ENCODE measurements at regions not wholly inside any gene's neighbourhood (a gene's known extent, or its start where the extent isn't known, plus 50 kb on each side); places are given as distances from the start of the nearest gene placed in this dataset.
"Not testable (repeated sequence)": the region's sequence is repeated elsewhere in the genome, so short reads cannot be mapped to it uniquely, and the experiment has no call there.

DNA sequence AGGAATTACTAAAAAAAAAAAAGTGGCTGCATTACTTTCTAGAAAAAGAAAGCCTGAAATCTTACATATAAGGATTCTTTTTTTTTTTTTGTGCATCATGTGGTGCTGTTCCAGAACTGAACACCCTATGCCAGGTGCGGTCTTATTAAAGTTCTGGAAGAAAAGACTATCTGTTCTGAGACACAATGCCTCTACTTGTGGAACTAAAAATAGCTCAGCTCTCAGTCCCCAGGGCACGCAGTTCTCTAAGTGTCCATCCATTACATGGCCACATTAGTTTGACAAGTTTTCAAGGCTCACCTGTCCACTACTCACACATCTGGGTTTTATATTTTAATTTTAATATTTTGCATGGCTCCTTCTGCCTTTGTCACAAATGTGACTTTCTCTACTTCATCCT lies 126.6 kb upstream of the ADAMTS9 start:
- peak; percentile 51 for DNase-seq (ENCODE audit: low read depth)

DNA sequence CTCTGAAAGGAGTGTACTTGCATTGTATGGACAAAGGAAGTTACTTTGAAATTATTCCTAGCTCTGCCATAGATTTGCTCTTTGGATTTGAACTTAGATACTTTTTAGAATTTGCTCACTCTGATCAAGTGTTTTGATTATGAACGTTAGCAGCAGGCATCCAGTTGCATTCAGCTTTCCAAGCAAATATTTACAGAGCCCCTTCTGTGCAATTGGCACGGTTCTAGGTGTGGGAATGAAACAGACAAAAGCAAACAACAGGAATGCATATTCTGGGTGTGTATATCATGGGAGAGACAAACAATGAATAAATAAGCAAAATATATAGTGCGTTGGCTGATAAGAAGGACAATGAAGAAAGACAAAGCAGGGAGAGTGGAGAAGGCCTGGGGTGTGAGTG lies 125.5 kb upstream of the ADAMTS9 start:
- no peak for DNase-seq (ENCODE audit: low read depth)

DNA sequence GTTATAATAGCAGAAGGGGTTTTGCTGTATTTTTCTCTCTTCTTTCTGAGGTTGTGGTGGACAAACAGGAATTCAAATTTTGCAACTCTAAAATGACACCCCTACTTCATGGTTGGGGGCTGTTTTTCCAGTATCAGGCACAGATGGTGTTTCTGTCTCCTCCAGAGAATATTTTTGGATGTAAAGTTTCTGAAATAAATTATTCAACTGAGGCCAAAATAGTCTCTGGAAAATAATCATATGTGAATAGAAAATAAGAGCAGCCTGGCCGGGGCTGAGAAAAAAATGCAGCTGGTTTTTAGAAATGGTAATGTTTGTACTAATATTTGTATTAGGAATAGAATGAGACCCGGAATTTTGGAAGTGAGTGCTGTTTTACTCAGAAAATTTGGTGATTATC lies 121.3 kb upstream of the ADAMTS9 start:
- no peak for DNase-seq (ENCODE audit: low read depth)

DNA sequence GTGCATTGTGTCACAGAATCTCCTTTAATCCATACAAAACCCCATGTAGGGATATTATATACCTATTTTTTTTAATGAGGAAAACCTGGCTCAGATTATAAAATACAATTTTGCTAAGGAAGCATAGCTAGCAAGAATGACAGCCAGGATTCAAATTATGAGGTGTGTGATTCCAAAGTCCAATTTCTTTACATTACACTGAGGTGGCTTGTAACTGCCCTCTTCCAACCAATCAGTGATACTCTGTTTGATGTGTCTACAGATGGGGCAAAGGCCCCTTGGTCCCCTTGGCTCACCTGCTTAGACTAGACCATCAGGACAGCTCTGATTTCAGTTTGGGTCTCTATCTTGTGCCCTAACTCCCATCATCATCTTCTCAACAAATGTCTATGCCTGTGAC lies 120.3 kb upstream of the ADAMTS9 start:
- no peak for DNase-seq (ENCODE audit: low read depth)

DNA sequence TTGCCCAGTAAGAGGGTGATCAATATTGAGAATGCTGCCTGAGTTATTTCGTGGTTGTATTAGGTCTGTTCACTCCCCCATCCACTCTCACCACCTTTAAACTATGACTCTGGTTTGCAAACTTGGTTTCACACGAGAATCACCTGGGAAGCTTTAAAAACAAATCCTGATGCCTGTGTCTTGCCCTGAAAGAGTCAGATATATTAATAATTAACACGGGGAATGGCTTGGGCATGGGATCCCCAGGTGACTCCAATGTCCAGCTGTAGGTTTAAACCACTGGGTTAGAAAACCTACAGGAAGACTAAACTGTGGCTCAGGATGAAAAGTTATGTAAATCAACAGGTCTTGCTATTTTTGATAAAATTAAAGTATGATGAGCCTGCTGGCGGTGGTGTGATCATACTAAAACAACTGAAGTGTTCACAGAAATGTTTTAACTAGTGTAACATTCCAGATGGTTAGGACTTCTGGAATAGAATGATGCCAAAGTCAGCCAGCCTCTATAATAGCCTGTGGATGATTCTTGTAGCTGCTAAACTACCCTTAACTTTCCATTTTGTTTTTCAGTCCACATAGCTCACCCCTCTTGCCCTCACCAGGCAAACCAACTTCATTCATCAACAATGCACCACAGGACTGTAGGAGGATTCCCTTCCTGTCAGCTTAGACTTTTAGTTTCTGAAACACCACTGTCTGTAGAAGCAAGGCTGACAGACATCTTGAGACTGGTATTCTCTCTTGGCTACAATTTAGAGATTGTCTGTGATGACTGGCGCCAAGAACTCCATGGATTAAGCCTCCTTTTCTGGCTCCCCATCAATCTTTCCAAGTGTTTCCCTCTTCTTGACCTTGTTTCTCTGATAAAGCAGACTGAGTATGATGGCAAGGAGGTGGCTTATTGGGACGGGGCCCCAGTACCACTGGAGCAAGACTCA lies 119.1 kb upstream of the ADAMTS9 start:
- DNase-seq (ENCODE audit: low read depth): no peak

DNA sequence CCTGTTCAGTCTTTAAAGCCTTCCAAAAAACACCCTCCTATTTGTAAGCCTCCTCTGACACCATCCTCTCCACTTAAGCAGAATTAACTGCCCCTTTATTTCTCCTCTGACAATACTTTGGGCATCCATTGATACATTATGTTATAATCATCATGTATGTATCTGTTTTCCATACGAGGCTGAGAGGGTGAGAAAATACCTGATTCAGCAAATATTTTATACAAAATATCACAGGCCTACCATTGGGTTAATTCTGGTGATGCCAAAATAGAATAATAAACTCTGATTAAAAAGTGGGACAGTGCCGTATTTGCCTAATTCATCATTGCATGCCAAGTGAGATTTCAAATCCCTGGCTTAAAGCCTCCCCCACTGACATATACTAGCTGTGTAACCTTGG lies 118.2 kb upstream of the ADAMTS9 start:
- DNase-seq (ENCODE audit: low read depth): no peak

DNA sequence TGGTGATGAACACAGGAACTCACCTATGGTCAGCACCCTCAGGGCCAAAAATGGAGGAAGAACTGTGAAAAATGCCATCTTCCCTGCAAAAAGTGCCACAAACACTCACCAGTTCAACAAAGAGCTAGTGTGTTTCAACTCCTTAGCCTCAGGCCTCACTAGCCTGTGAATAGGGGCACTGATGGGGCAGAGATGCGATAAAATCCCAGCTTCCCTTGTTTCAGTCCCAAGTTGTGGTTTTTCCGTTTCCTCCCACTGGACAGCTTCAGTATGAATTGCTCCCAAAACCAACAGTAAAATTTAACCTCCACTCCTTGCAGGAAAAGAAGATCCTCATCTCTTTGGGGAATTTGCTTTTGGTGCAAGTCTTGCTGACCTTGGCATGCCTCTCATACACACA lies 117.4 kb upstream of the ADAMTS9 start:
- DNase-seq (ENCODE audit: low read depth): no peak

DNA sequence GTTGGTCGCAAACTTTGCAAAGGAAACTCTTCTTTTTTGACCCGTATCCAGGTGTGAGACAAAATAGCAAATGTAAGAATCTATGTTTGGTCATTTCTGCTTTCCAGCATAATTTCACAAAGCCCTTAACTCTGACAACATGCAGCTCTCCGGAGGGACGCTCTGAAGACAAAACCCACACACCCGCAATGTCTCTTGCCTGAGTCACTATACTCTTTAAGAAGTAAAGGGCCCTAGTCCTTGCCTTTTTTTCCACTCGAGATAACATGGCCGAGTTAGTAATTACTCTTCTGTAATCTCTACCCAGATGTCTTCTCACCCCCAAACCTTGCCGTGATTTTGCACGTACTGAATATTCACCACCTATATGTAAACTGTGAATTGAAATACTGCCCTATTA lies 115.7 kb upstream of the ADAMTS9 start:
- no peak for DNase-seq (ENCODE audit: low read depth)

DNA sequence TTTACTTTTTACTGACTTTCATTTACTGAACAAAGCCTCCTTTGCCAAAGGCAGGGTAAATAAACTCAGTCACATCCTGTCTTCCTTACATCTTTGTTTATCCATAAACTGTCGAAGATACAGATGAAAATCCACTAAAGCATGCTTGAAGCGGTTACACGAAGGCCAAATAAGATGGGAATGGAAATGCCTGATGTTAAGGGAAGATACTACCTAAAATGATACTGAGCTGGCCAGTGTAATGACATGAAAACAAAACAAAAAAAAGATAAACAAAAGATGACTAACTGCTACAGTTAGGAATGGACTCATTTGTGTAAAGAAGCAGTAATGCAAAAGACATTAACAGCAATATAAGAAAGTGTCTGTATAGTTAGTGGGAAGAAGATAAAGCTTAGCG lies 114.7 kb upstream of the ADAMTS9 start:
- no peak for DNase-seq (ENCODE audit: low read depth)

DNA sequence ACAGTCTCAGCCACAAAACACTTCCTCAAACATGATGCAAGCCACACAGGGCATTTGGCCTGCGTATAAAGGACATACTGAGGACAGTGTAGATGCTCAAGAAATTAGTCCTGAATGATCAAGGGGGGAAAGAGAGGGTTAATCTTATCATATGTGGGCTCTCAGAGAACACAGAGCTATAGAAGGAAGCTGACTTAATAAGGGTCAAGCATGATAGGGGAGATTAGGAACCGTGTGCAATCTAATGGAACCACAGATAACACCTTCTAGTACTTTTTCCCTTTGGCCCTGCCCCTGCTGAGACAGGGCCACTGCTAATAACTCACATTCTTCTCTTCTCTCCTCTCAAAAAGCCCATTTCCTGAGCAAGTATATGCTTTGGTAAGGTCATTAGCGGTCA lies 114.1 kb upstream of the ADAMTS9 start:
- DNase-seq (ENCODE audit: low read depth): no peak

DNA sequence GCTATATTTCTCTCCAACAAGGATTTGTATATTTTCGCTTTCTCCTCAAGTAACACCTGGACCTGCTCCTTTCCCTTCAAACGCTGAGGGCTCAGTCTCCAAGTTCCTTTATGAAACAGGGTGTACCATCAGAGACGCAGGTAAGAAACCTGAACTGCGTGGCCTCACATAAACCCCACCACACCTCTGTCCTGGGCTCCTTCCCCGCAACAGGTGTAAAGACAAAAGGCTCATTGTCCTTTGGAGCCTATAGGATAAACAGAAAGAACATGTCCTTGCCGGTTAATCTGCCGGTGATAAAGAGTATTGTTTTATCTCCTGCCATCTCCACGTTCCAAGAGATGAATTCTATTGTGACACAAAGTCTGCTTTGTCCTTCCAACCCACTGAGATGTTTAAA lies 111.8 kb upstream of the ADAMTS9 start:
- no peak for DNase-seq (ENCODE audit: low read depth)

DNA sequence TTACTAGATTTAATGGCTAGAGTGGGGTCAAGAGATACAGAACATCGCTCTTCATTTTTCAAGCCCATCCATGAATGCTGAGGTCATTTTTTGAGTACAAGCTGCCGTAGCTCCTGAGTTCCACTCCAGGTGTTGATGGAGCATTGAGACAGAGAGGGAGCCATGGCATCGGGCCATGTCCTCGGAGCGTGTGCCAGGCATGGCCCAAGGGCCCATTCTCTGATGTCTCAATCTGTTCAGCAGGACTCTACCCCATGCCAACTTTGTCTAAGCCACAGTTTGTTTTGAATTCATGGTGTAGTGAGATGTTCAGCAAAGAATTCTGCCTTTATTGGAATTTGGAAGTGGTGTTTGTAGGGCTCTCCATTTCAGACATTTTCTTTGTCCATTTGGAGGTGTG lies 110.5 kb upstream of the ADAMTS9 start:
- DNase-seq (ENCODE audit: low read depth): no peak

DNA sequence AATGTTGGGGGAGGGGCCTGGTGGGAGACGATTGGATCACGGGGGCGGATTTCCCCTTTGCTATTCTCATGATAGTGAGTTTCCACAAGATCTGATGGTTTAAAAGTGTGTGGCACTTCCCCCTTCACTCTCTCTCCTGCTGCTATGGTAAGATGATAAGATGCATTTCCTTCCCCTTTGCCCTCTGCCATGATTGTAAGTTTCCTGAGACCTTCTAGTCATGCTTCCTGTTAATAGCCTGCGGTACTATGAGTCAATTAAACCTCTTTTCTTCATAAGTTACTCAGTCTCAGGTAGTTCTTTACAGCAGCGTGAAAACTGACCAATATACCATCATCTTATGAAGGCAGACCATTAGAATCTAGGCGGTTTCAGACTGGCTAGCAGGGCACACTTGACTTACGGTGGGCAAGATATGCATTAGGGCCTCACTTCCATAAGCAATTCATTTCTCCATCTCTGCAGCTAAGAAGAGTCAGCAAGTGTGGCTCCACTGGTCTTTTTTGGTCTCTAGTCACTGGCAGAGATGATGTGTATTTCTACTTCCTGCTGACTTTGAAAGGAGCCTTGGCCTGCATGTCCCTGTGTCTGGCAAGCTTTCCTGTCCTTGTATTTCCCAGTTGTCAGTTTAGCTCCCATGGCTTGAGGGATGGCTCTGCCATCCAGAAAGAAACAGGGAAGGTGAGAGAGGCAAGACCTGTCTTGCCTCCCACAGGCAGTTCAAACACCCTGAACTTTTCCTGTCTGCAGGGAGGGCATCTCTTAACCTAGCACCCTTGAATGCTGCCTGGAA lies 109.0 kb upstream of the ADAMTS9 start:
- DNase-seq (ENCODE audit: low read depth): no peak

DNA sequence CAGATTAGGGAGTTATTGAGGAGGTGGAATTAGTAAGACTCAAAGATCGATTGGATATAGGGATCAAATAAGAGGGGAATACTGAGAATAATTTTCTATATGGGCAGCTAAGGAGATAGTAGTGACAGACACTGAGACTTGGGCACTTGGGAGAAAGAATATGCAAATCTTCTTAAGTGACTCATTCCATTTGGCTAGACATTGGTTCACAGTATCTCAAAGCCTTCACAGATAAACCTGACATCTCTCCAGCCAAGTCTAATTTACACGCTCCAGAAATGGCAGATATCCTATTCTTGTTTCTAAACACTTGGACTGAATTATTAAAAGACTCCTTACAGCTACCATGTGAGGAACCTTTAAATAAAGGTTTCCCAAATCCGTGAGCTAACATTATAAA lies 104.6 kb upstream of the ADAMTS9 start:
- DNase-seq (ENCODE audit: low read depth): no peak

DNA sequence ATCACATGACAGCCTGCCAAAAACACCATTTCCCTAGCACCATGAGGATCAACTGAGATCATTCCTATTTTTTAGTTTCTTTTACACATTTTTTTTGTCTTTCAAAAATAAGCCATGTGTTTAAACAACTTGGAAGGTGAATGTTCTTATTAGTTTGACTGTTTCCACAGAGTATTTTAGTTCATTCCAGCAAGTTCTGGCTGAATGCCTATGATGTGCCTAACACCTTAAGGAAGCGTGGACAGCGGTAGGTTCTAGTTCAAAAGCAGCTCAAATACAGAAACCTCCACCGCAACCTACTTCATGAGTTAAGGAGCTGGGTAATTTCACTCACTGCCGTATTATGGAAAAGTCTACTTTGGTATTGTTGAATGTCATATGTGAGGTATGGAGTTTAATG lies 101.3 kb upstream of the ADAMTS9 start:
- DNase-seq (ENCODE audit: low read depth): no peak

DNA sequence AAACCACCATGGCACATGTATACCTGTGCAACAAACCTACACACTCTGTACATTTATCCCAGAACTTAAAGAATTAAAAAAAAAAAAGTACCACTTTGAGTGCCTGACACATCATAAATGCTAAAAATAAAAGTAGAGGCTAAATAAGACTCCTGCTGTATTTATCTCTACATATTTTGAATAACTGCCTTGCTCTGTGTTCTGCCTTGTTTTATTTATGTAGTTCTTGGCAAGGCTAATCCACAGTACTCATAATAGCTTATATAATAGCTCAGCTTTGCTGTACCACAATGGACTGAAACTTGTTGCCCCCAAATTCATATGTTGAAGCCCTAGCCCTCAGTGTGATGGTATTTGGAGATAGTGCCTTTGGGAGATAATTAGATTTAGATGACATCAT lies 95.4 kb upstream of the ADAMTS9 start:
- no peak for DNase-seq (ENCODE audit: low read depth)

DNA sequence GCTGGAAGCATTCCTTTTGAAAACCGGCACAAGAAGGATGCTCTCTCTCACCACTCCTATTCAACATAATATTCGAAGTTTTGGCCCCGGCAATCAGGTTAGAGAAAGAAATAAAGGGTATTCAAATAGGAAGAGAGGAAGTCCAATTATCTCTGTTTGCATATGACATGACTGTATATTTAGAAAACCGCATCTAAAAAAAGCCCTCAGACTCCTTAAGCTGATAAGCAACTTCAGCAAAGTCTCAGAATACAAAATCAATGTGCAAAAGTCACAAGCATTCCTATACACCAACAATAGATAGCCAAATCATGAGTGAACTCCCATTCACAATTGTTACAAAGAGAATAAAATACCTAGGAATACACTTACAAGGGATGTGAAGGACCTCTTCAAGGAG lies 93.1 kb upstream of the ADAMTS9 start:
- not testable (repeated sequence) for DNase-seq (ENCODE audit: low read depth)

DNA sequence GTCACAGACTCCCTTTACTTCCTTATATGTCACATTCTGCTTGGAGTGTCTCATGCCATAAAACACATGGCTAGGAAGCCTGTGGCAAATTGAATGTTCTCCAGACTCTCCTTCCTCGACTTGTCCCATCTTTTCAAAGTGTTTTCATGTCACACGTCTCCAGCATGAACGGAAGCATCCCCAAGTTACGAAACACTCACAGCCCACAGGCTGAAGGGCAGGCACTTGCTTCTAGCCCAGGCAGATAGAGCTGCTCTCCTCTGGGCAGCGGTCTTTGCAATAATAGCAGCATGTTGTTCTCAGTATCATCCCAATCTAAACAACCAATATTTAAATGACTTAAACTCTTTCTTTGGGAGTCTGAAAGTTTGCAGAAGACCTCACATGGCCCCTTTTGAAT lies 85.3 kb upstream of the ADAMTS9 start:
- DNase-seq (ENCODE audit: low read depth): no peak

DNA sequence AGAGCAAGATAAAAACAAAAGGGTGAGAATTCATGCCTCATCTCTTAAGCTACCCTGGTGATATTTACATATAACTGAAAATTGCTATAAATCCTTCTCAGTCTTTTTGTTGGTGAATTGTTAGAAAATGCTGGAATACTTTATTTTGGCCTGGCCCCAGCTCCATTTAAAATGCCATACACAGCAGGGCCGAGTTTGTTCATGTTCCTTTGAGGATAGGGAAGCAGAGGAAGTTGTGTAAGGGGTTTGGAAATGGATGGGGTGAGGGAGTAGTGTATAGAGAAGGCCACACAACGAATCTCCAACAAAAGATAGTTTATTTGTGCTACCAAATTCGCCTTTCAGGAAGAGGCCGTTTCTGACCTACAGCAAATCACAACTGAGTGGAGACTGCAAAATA lies 78.6 kb upstream of the ADAMTS9 start:
- no peak for DNase-seq (ENCODE audit: low read depth)

DNA sequence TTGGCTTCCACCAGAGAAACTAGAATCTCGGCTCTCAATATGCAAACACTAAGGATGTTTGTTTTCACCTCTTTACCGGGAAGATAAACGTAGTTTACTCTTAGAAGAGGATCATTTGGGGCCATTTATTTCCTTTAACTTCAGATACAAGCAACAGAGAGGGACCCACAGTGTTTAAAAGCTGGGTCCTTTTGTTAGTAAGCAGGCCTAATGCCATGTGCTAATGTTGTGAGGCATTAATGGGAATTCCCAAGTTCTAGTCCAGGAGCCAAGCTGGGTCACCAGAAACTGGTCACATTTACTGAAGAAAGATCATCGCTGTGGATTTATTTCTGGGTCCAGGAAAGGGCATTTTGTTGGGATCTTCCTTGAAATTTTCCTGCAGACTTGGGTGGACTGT lies 78.1 kb upstream of the ADAMTS9 start:
- no peak for DNase-seq (ENCODE audit: low read depth)

DNA sequence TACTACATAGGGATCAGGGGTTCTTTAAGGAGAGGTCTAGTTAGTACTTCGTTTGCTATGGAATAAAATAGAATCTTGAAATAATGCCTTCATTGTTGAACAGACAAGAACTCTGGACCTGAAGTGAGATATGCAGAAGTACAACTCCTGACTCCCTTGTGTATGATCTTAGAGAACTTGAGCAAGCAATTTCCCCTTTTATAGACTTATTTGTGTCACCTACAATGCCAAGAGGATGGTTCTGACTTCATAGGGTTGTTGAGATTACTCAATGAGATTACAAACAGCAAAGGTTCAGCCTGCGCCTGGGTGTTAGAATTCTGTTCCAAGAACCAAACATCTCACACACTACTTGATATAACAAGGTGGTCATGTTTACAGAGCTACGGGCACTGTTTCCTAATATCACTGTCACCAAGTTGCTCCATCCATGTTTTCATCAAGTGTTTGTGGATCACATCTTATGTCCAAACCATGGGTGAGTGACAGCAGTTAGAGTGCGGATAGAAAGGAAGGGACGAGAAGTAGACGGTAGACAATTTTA lies 76.7 kb upstream of the ADAMTS9 start:
- no peak for DNase-seq (ENCODE audit: low read depth)

DNA sequence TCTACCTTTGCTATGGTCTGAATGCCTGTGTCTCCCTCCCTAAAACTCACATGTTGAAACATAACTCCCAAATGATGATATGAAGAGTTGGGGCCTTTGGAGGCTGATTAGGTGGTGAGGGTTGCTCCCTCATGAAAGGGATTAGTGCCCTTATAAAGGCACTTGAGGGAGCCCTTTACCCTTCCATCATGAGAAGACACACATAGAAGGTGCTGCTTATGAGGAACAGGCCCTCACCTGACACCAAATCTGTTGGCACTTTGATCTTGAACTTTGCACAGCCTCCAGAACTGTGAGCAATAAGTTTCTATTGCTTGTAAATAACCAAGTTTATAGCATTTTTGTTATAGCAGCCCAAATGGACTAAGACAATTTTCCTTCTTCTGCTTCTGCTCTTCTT lies 76.2 kb upstream of the ADAMTS9 start:
- DNase-seq (ENCODE audit: low read depth): no peak
